ENCODE measurements at regions not wholly inside any gene's neighbourhood (a gene's known extent, or its start where the extent isn't known, plus 50 kb on each side); places are given as distances from the start of the nearest gene placed in this dataset.

DNA sequence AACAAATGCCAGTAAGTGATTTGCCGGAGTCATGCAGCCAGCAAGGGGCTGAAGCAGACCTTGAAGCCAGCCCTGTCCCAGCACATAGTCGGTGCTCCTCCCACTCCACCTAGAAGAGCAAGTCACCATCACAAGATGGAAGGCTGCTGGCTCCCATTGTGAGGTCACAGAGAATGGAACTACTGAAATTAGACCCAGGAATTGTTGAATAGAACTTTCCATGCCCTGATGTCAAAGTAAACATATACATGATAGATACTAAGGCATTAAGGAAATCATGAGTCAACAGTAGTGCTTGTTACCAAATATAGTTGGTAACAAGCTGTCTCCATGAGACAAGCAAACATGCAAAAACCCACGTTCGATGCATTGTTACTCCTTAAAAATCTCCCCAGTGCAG, 177.1 kb upstream of the MID1 start:
- DNase-seq (ENCODE audit: low read depth) (peak; percentile 86), FAIRE-seq (peak; percentile 83)
- H3K4me3 ChIP-seq (ENCODE audit: low read depth, low read length) = no peak overlapping the region
- TF ChIP-seq, protein P1, sequence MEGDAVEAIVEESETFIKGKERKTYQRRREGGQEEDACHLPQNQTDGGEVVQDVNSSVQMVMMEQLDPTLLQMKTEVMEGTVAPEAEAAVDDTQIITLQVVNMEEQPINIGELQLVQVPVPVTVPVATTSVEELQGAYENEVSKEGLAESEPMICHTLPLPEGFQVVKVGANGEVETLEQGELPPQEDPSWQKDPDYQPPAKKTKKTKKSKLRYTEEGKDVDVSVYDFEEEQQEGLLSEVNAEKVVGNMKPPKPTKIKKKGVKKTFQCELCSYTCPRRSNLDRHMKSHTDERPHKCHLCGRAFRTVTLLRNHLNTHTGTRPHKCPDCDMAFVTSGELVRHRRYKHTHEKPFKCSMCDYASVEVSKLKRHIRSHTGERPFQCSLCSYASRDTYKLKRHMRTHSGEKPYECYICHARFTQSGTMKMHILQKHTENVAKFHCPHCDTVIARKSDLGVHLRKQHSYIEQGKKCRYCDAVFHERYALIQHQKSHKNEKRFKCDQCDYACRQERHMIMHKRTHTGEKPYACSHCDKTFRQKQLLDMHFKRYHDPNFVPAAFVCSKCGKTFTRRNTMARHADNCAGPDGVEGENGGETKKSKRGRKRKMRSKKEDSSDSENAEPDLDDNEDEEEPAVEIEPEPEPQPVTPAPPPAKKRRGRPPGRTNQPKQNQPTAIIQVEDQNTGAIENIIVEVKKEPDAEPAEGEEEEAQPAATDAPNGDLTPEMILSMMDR (IDR thresholded peaks at IDR 0.05; ENCODE audit: insufficient read depth, low read length, severe bottlenecking) = no peak
- H3K36me3 ChIP-seq (ENCODE audit: control insufficient read depth, insufficient read depth, low read length) = no peaks in the 10 kb centered on the region
- H3K27me3 ChIP-seq (ENCODE audit: control insufficient read depth, insufficient read depth, low read length) = no peaks in the 10 kb centered on the region

DNA sequence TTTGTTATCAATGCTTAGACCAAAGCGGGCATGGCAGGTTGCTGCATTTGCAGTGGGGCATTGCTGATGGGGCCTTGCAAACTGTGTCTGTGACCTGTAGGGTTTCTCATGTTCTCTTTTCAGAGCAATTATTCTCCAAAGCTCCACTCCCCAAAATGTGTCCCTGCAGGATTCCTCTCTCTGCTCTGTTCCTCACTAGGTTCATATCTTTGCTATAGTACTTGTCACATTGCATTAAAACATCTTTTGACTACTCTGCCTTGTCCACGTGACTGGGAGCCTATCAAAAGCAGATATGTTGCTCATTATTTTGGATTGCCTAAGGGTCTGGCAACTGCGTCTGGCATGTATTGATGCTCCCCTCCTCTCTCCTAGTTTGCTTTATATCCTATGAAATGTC, 177.7 kb upstream of the MID1 start:
- no peaks in the 10 kb centered on the region for H3K36me3 ChIP-seq (ENCODE audit: control insufficient read depth, insufficient read depth, low read length)
- FAIRE-seq (no peak), DNase-seq (ENCODE audit: low read depth) (no peak)
- TF ChIP-seq, protein P1 (IDR thresholded peaks at IDR 0.05; ENCODE audit: insufficient read depth, low read length, severe bottlenecking) = no peak
- no peak overlapping the region for H3K4me3 ChIP-seq (ENCODE audit: low read depth, low read length)
- no peaks in the 10 kb centered on the region for H3K27me3 ChIP-seq (ENCODE audit: control insufficient read depth, insufficient read depth, low read length)

DNA sequence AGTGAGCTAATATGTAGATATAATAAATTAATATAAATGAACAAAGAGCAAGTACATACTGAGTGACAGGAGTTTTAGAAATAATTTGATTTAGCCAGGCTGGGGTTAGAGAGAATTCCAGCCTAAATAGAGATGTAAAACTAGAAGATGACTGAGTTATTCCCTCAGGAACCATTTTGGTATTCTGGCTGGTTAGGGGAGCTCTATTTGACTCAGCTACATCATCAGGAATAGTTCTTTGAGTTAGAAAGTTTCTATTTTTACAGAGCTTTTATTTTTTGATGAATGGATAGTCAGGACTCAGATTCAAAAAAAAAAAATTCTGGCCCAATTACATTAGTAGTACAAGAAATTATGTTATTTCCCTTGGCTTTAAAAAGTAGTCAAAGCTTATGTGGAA, 180.4 kb upstream of the MID1 start:
- H3K4me3 ChIP-seq (ENCODE audit: low read depth, low read length) = no peak overlapping the region
- no peak for FAIRE-seq
- no peaks in the 10 kb centered on the region for H3K36me3 ChIP-seq (ENCODE audit: control insufficient read depth, insufficient read depth, low read length)
- DNase-seq (ENCODE audit: low read depth) = no peak
- TF ChIP-seq, protein P1 (IDR thresholded peaks at IDR 0.05; ENCODE audit: insufficient read depth, low read length, severe bottlenecking) = no peak
- no peaks in the 10 kb centered on the region for H3K27me3 ChIP-seq (ENCODE audit: control insufficient read depth, insufficient read depth, low read length)

DNA sequence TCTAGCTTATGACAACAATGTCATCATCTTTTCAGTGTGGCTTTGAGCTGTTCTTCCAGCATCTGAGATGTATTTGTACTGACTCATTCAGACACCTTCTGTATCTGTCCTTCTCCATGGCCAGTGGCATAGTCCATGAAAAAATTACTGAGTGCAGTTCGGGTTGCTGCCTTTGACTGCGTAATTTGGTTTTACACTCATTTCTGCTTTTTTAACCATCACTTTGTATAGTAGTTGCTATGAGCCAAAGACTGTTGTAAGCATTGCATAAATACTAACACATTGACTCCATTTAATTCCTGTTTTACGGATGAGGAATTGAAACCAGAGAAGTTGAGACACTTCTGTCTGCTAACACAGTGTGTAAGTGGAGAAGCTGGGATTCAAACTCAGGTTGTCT, 190.7 kb upstream of the MID1 start:
- TF ChIP-seq, protein P1 (IDR thresholded peaks at IDR 0.05; ENCODE audit: insufficient read depth, low read length, severe bottlenecking) = no peak
- no peak for DNase-seq (ENCODE audit: low read depth)
- FAIRE-seq = no peak
- Histone ChIP-seq H3K27me3 (ENCODE audit: control insufficient read depth, insufficient read depth, low read length) (no peaks in the 10 kb centered on the region), H3K4me3 (ENCODE audit: low read depth, low read length) (no peak overlapping the region), H3K36me3 (ENCODE audit: control insufficient read depth, insufficient read depth, low read length) (no peaks in the 10 kb centered on the region)

DNA sequence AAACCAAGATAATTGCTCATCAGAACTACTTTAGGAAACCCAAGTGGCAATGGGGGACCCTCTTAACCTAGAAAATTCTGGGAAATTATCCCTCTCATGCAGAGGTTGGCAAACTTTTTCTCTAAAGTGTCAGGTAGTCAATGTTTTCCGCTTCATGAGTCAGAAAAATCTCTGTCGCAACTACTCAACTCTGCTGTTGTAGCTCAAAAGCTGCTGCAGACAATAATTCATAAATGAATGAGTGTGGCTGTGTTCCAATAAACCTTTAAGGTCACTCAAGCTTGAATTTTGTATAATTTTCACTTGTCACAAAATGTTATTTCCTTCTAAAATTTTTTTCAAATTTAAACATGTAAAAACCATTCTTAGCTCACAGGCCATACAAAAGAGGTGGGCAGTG, 193.4 kb upstream of the MID1 start:
- DNase-seq (ENCODE audit: low read depth) = no peak
- Histone ChIP-seq H3K27me3 (ENCODE audit: control insufficient read depth, insufficient read depth, low read length) (no peaks in the 10 kb centered on the region), H3K36me3 (ENCODE audit: control insufficient read depth, insufficient read depth, low read length) (no peaks in the 10 kb centered on the region), H3K4me3 (ENCODE audit: low read depth, low read length) (no peak overlapping the region)
- no peak for FAIRE-seq
- TF ChIP-seq, protein P1 (IDR thresholded peaks at IDR 0.05; ENCODE audit: insufficient read depth, low read length, severe bottlenecking) = no peak

DNA sequence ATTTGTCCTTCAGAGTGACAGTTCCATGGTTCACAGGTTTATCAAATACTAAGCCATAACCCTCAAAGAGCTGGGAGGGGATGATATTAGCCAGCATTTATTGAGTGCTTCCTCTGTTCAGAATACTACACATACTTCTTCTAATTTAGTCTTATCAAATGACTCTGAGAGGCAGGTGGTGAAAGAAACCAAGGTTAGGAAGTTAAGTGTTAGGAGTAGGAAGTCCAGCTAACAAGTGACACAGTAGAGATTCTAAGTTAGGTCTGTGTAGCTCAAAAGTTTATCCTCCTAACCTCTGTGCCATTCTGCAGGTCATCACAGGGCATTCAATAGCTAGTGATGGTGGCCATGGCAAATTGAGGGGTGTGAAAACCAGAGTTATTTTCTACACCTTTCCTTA, 198.3 kb upstream of the MID1 start:
- DNase-seq (ENCODE audit: low read depth) (no peak), FAIRE-seq (peak; percentile 83)
- TF ChIP-seq, protein P1 (IDR thresholded peaks at IDR 0.05; ENCODE audit: insufficient read depth, low read length, severe bottlenecking) = no peak
- H3K27me3 ChIP-seq (ENCODE audit: control insufficient read depth, insufficient read depth, low read length) = no peaks in the 10 kb centered on the region
- H3K36me3 ChIP-seq (ENCODE audit: control insufficient read depth, insufficient read depth, low read length) = no peaks in the 10 kb centered on the region
- H3K4me3 ChIP-seq (ENCODE audit: low read depth, low read length) = no peak overlapping the region

Measured in bronchial epithelial cell (primary cell).